GM21528 (cell line): ENCODE measurements at regions not wholly inside any gene's neighbourhood (a gene's known extent, or its start where the extent isn't known, plus 50 kb on each side); places are given as distances from the start of the nearest gene placed in this dataset.
"Not testable (repeated sequence)": the region's sequence is repeated elsewhere in the genome, so short reads cannot be mapped to it uniquely, and the experiment has no call there.

Source experiments
- ATAC-seq: cut with Tn5 transposase; IDR thresholded peaks from one replicate; pipeline ENCODE4 v1.9.1; 2021; ENCODE audit warnings: mild to moderate bottlenecking, moderate library complexity; ENCODE audit not compliant: unreplicated experiment, low FRiP score

DNA sequence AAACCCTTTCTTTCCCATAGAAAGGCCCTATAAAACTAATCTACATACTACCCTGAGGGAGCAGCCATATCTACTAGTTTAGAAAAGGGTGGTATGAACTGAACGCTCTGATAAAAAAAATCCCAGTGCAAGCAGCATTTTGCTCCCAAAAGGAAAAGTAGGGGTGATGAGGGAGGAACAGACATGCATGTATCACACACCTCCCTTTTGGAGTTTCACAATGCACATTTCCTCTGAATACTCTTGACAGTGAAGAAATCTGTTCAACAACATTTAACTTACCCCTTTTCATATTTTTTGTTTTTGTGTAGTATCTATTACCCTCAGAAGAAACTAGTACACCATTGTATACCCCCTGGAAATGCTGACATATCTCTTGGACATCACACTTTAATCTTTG is 411.4 kb downstream of the MAT2B start:
- ATAC-seq = no peak

DNA sequence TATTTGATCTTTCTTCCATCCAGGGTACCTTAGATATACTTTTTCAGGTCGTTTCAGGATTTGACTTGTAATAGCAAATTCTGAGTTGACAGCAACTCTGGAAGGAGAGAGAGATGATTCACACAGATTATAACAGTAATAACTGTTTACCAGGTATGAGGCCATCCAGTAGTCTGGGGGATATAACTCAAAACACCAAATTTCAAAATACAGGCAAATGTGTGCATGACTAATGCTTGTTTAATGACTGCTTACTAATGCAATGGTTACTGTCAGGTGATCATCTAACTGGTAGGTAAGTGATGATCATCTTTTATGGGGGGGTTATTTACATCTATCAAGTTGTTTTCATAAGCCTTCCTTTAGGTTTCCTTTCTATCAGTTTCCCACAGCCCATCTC is 412.3 kb downstream of the MAT2B start:
- no peak for ATAC-seq

DNA sequence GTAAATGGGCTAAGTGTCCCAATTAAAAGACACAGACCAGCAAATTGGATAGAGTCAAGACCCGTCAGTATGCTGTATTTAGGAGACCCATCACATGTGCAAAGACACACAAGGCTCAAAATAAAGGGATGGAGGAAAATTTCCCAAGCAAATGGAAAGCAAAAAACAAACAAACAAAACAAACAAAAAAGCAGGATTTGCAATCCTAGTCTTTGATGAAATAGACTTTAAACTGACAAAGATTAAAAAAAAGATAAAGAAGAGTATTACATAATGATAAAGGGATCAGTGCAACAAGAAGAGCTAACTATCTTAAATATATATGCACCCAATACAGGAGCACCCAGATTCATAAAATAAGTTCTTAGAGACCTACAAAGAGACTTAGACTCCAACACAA is 429.6 kb downstream of the MAT2B start:
- not testable (repeated sequence) for ATAC-seq

DNA sequence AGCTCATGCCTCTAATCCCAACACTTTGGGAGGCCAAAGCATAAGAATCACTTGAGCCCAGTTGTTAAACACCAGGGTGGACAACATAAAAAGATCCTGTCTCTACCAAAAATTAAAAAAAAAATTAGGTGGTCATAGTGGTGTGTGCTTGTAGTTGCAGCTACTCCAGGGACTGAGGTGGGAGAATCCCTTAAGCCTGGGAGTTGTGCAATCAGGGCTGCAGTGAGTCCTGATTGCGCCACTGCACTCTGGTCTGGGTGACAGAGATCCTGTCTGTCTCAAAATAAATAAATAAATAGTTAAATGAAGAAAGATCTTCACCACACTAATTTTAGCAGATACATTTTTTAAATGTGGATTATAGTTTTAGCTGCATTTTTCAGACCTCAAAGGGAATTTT is 433.2 kb downstream of the MAT2B start:
- no peak for ATAC-seq

DNA sequence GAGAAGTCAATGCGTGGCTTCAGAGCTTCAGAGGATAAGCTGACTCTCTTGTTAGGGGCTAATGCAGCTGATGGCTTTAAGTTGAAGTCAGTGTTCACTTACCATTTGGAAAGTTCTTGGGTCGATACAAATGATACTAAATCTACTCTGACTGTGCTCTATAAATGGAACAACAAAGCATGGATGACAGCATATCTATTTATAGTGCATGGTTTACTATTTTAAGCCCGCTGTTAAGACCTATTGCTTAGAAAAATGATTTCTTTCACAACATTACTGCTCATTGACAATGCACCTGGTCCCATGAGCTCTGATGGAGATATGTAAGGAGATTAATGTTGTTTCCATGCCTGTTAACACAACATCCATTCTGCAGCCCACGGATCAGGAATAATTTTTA is 435.7 kb downstream of the MAT2B start:
- ATAC-seq = no peak

DNA sequence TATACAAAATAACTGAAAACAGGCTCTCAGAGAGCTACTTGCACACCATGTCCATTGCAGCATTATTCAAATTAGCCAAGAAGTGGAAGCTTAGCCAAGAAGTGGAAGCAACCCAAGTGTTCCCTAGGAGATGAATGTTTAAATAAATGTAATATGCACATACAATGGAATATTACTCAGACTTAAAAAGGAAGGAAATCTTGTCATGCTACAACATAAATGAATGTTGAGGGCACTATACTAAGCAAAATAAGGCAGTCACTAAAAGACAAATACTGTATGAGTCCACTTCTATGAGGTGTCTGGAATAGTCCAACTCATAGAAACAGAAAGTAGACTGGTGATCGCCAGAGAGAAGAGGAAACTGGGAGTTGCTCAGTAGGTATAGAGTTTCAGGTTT is 438.1 kb downstream of the MAT2B start:
- peak; percentile 57 for ATAC-seq

DNA sequence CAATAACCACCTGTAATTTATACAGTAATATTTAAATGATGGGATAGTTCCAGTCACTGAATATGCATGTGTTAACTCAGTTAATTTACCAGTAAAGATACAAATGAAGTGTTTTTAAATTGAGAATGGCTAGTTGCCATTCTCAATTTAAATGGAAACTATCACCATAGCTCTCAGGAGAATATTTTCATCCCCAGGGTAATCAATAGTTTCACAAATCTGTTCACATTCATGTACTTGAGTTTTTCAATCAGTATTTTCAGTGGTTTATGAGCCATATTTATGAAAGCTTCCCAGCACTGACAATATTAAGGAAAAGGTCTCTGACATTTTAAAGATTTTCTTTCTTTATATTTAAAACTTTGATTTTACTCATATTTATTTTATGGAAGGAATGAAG is 439.3 kb downstream of the MAT2B start:
- ATAC-seq = no peak

DNA sequence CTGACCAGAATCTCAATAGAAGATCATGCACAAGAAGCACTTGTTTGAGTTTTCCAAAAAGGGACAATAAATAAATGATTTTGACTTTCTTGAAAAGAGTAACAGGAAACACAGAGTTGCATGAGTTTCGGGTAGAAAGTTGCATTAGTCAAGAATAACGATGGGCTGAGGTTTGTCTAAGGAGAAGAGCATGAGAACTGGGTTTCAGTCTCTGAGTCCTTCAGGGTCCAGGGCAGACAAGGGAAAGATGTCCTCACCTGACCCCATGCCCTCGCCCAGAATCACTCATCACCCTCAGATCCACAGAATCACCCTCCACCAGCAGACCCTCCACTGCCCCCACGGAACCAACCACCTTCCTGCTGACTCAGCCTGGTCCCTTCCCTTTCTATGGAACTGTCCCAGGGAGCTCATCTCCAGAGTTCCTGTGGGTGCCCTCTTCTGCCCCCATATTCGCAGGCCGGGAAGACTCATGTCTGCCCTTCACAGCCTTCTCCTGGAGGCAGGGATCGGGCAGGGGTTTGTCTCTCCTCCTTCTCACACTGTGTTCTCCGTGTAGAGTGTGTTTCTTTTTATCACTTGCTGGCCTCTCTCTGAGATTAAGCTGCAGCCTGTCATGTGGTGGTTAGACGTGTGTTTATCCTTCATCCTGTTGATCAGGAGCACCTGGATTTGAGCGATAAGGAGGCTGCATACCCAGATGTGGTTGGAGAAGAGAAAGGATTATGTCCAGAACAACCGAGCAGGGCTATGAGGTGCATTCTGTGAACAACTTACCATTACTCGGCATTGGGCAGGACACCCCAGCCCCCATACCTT is 442.6 kb downstream of the MAT2B start:
- ATAC-seq = no peak

DNA sequence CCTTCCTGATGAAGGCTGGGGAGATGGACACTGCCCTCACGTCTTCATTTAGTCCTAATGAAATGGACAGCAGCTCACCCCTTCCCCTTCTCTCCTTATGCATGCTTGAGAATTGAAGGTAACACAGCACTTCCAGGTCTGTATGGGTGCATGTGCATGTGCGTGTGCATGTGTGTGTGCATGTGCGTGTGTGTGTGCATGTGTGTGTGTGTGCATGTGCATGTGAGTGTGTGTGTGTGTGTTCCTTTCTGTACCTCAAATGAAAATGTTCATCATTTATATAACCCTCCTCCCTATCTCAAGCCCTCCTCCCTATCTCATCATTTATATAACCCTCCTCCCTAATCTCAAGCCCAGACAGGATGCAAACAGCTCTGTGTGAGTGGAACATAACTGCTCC is 444.8 kb downstream of the MAT2B start:
- no peak for ATAC-seq

DNA sequence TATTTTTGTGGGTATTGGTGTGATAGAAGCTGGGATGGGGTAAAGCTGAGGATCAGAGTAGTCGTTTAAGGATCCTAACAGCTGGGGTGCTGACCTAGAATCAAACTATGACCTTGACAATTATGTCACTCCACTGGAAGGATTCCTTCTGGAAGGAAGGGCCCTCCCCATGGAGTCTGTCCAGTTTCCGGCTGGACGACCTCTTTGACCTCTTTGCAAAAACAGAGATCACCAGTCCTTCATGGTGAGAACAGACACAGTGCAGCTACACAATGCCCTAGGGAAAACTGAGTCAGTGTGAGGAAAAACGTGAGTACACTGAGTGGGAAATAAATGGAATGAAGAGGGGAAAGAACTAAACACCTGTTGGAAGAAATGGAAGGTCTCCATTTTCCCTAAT is 445.6 kb downstream of the MAT2B start:
- no peak for ATAC-seq

DNA sequence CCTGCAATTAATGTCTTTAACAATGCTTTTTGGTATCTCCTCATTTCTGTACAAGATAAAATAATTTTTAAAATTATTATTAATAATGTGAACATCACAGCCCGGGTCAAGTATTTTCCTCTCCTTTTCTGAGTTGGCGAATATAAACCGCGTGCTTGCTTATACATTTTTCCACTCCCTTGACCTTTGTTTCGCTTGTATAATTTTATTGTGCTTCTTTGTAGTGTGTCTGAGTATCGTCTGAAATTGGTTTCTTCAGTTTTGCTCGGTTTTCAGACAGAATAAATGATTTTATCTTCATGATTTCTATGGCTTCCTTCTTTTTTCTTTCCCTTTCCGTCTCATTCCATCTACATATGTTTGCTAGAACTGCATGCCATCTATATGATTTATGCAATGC is 448.5 kb downstream of the MAT2B start:
- ATAC-seq = no peak

DNA sequence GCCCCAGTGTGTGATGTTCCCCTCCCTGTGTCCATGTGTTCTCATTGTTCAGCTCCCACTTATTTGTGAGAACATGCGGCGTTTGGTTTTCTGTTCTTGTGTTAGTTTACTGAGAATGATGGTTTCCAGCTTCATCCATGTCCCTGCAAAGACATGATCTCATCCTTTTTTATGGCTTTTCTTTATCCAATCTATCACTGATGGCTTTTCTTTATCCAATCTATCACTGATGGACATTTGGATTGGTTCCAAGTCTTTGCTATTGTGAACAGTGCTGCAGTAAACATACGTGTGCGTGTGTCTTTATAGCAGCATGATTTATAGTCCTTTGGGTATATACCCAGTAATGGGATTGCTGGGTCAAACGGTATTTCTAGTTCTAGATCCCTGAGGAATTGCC is 455.8 kb downstream of the MAT2B start:
- not testable (repeated sequence) for ATAC-seq

DNA sequence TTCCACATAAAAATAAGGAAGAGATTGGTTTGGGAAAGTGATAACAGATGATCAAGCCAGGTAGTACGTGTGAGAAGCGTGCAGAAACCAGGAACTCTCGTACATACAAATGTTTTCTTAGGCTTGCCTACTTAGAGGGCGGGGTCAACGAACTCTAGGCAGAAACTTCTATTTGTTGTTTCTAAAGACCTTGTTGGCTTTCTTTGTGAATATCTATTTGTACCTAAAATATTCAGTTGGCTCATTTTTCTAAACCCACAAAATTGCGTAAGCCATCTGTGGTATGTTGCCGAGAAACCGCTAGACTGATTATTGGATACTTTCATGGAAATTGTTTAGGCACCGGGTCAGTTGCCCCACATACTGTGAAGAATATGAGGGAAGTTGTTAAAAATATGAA is 458.5 kb downstream of the MAT2B start:
- ATAC-seq = no peak

DNA sequence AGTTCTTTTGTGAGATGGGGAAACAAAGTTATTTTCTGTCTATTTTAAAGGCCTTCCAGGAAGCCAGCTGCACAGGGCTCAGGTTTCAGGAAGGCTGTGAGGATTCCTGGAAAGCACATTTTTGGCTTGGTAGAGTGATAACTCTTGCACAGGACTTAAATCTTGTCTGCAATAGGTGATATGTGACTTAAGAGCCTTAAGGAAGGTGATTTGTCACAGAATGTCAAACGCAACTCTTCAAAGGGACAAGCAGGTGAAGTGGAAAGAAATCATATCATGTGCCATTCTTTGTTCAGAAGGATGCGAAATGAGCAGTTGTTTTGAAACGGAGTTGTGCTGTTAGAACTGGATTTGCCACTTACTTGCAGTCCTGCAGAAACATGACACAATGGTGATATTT is 459.3 kb downstream of the MAT2B start:
- no peak for ATAC-seq

DNA sequence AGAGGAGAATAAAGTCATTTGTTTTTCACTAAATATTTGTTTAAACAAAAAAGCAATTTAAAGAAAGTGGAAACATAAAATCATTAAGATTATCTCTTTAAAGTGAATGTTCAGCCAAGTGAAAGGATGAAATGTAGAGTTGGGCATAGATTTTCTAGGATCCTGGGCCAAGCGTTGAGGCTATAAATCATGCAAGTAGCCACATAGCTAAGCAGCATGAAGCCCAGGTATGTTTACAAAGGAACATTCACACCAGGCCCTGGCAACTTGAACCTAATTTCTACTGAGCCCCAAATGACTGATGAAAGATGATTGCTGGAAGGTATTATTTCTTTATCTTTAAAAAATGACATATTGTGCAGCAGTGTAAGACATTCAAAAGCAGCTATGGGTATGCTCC is 461.8 kb downstream of the MAT2B start:
- ATAC-seq = no peak

DNA sequence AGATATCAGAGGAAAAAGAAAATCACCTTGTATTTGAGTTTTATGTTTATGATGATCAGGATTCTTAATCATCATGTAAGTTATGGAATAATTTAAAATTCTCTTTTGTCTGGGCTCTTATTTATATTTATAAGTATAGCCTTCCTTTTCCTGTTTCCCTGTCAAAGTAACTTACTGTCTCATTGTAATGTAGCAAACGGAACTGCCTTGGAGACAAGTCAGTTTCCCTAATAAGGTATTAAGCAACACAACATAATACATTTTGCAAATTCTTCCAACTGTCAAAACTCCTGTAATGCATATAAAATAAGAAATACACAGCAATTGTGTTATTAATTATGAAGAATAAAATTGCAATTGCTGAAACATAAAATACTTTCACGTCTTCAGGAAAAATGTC is 463.2 kb downstream of the MAT2B start:
- ATAC-seq = no peak

DNA sequence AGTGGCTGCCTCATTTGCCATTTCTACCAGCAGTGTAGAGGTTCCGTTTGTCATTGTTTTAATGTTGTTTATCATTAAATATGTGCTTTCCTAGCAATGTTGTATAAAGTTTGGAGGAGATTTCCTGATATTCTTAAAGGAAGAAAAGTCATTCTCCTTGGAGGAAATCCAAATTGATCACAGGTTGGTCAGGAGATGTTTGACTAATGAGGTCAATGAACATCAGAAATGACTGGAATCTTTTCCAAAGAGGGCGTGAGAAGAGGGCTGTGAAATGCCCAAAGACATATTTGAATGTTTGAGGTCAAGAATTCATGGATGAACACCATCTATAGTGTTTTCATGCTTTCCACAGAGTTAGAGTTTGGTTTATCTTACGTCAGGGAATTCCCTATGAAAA is 471.3 kb downstream of the MAT2B start:
- no peak for ATAC-seq

DNA sequence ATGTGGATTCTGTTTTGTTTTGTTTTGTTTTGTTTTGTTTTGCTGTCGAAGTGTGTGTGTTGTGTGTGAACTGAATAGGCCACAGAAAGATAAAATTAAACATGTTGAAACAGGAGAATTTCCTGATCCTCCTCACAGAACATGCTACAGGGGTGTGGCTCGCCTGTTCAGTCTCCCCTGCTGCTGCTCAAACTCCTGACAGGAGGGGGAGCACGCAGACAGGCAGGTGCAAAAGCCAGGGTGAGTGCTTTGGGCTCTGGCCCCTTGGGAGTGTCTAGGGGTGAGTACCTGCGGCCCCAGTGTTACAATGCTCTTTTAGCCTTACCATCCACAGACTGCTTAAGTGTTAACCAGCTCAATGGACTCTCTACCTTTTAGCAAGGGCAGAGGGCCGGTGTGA is 473.5 kb downstream of the MAT2B start:
- no peak for ATAC-seq

DNA sequence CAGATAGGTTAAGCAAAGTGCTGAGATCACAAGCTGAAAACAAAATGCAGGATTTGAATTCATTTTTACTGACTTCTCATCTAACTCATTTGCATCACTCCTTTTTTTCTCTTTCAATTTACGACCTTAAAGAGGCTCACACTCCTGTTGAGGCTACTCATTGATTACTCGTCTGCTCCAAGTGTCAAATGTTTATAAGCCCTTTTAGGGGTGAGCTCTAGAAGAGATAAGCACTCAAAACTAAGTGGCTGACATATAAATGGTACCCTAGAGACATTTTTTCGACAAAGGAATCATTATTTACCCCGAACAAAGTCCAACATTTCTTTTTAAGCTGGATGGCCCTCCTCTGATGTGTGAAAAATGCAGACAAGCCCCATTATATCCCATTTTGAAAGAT is 483.1 kb downstream of the MAT2B start:
- no peak for ATAC-seq

DNA sequence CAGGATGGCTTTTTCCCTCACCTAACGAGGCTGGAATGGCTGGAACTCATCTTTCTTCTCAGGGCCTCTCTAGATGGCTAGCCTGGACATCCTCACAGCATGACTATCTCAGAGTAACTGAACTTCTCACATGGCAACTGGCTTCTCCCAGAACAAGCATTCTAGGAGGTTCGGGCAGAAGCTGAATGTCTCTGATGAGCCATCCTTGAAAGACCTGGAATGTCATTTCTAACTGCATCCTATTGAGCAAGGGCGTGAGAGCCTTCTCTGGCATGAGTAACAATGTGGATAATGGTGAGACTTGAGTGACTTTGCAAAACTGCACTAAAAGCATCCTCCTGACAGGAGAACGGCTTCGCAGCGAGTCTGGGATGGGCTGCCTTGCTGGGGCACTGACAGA is 487.7 kb downstream of the MAT2B start:
- no peak for ATAC-seq

DNA sequence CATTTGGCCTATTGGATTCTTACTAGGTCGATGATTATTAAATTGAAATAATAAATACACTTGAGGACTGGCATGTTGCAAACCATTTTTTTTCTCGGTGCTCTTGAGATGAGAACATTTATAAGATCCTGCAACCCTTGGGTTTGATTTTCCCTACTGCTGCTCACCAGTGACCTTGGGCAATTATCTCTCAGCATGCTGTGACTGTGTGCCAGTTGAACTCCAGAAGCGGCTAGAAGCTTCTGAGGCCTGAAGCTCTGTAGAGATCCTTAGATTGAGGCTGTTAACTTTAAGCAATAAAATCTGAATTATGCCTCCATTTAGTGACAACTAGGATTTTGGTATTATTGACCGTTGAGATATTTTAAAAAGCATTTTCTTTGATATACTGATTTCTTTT is 489.8 kb downstream of the MAT2B start:
- no peak for ATAC-seq

DNA sequence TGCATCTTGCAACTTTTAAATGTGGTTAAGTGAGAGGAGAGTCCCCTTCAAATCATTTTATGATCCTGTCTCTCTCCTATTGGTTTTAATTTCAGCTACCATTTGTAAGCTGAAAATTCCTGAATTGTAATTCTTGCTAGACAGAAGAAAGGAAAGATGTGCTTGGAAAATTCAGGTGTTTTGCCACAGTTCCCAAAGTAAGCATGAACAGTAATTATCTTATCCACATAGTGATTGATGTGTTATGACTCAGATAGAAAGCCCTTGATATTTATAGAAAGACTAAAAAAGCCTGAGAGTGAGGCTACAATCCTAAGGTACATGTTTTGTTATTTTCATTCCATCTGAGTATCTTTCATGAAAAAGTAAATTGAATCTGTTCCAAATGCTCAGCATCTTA is 492.5 kb downstream of the MAT2B start:
- no peak for ATAC-seq

DNA sequence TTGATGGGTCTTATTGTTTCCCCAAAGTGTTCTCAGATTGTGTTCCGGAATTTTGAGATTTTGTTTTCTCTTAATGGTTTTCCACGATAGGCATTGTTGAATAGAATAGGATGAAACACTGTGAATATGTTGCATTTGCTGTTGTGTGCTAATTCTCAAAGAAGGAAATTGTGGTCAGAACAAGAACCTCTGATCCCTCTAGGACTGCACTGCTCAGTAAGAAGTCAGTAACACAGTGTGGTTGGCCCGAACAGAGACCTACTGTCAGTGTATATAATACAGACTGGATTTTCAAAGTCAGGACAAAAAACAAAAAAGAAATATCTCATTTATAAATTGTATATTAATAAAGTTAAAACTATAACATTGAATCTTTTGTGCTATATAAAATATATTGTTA is 494.8 kb downstream of the MAT2B start:
- no peak for ATAC-seq
